Left renal cortex interstitium (tissue), 4 donors: ENCODE measurements at regions not wholly inside any gene's neighbourhood (a gene's known extent, or its start where the extent isn't known, plus 50 kb on each side); places are given as distances from the start of the nearest gene placed in this dataset.

Source experiments
- DNase-seq, 4 donors: peaks; one replicate each; pipeline ENCODE4 v3.0.0-alpha.2; 2013; ENCODE audit warnings: low read depth in 4 of 4, low spot score in 2 of 4, missing footprints in 1 of 4

- no peak for DNase-seq
Observed at GRCh38 chr13:79765331-79765730, 284.4 kb downstream of the NDFIP2 start.

- peak in 3 of 4 donors; percentile 42 to 50 (median 43) for DNase-seq
Observed at GRCh38 chr13:79749984-79750551, 269.1 kb downstream of the NDFIP2 start.

- DNase-seq: no peak
Observed at GRCh38 chr13:79749566-79749965, 268.6 kb downstream of the NDFIP2 start.

GRCh38 chr13:79745081-79745480, 264.1 kb downstream of the NDFIP2 start:
- DNase-seq: no peak

- no peak for DNase-seq
Observed at GRCh38 chr13:79742923-79743322, 262.0 kb downstream of the NDFIP2 start.

GRCh38 chr13:79740991-79741390, 260.0 kb downstream of the NDFIP2 start:
- DNase-seq: peak in 1 of 4 donors; percentile 37

GRCh38 chr13:79736356-79736755, 255.4 kb downstream of the NDFIP2 start:
- DNase-seq: no peak

GRCh38 chr13:79735228-79735627, 254.3 kb downstream of the NDFIP2 start:
- no peak for DNase-seq

GRCh38 chr13:79727086-79727485, 246.1 kb downstream of the NDFIP2 start:
- no peak for DNase-seq

- DNase-seq: no peak
Observed at GRCh38 chr13:79725841-79726240, 244.9 kb downstream of the NDFIP2 start.

GRCh38 chr13:79724348-79725103, 243.6 kb downstream of the NDFIP2 start:
- DNase-seq: peak in 1 of 4 donors; percentile 34

GRCh38 chr13:79723519-79724024, 242.6 kb downstream of the NDFIP2 start:
- no peak for DNase-seq

GRCh38 chr13:79722885-79723445, 242.0 kb downstream of the NDFIP2 start:
- DNase-seq: no peak

GRCh38 chr13:79716191-79716590, 235.2 kb downstream of the NDFIP2 start:
- no peak for DNase-seq

- no peak for DNase-seq
Observed at GRCh38 chr13:79711631-79712030, 230.7 kb downstream of the NDFIP2 start.

GRCh38 chr13:79710376-79710775, 229.4 kb downstream of the NDFIP2 start:
- no peak for DNase-seq

- no peak for DNase-seq
Observed at GRCh38 chr13:79709471-79709870, 228.5 kb downstream of the NDFIP2 start.

- no peak for DNase-seq
Observed at GRCh38 chr13:79703772-79704171, 222.8 kb downstream of the NDFIP2 start.

GRCh38 chr13:79695754-79696153, 214.8 kb downstream of the NDFIP2 start:
- DNase-seq: no peak

- no peak for DNase-seq
Observed at GRCh38 chr13:79692846-79693245, 211.9 kb downstream of the NDFIP2 start.

- no peak for DNase-seq
Observed at GRCh38 chr13:79691826-79692225, 210.9 kb downstream of the NDFIP2 start.

- DNase-seq: no peak
Observed at GRCh38 chr13:79688741-79689140, 207.8 kb downstream of the NDFIP2 start.
